GM23338 (cell line): ENCODE measurements at regions not wholly inside any gene's neighbourhood (a gene's known extent, or its start where the extent isn't known, plus 50 kb on each side); places are given as distances from the start of the nearest gene placed in this dataset.

Experiments
- ATAC-seq: fragments of 200-7000 bp; cut with Tn5 transposase; 3 replicates; pipeline ENCODE4 v1.9.1; 2020
- DNase-seq: peaks from one replicate; pipeline ENCODE4 v3.0.0-alpha.2; 2015; ENCODE audit warnings: low spot score
- H2AFZ ChIP-seq: fragments of 200-600 bp; sonication (generic); 2 replicates; pipeline ENCODE4 v1.8.0; 2016; ENCODE audit warnings: antibody characterized with exemption, mild to moderate bottlenecking, moderate library complexity
- H3F3A ChIP-seq: fragments of 200-600 bp; sonication (generic); replicated peaks from 2 replicates; pipeline ENCODE4 v1.8.0; 2017; ENCODE audit warnings: antibody characterized with exemption, mixed run types, low read depth
- H3K27ac ChIP-seq: fragments of 200-600 bp; sonication (generic); 2 replicates; pipeline ENCODE4 v1.6.1; 2016; ENCODE audit warnings: low read depth
- H3K27me3 ChIP-seq: fragments of 200-600 bp; sonication (generic); 2 replicates; pipeline ENCODE4 v1.8.0; 2016; ENCODE audit warnings: mild to moderate bottlenecking, mixed run types, moderate library complexity; ENCODE audit not compliant: insufficient read depth
- H3K36me3 ChIP-seq: fragments of 200-600 bp; sonication (generic); 2 replicates; pipeline ENCODE4 v1.8.0; 2016; ENCODE audit warnings: mild to moderate bottlenecking; ENCODE audit not compliant: insufficient read depth
- H3K4me1 ChIP-seq: fragments of 200-600 bp; sonication (generic); 2 replicates; pipeline ENCODE4 v1.8.0; 2016; ENCODE audit warnings: mild to moderate bottlenecking, moderate library complexity; ENCODE audit not compliant: insufficient read depth
- H3K4me2 ChIP-seq: fragments of 200-600 bp; sonication (generic); 2 replicates; pipeline ENCODE4 v1.7.1; 2017; ENCODE audit warnings: mixed run types
- H3K4me3 ChIP-seq: fragments of 200-600 bp; sonication (generic); 2 replicates; pipeline ENCODE4 v1.6.1; 2016; ENCODE audit warnings: mixed run types
- H3K79me2 ChIP-seq: fragments of 200-600 bp; sonication (generic); replicated peaks from 2 replicates; pipeline ENCODE4 v1.8.0; 2017; ENCODE audit warnings: mild to moderate bottlenecking; ENCODE audit not compliant: insufficient read depth
- H3K9me2 ChIP-seq: fragments of 200-600 bp; sonication (generic); 2 replicates; pipeline ENCODE4 v1.8.0; 2017; ENCODE audit not compliant: insufficient read depth
- H4K20me1 ChIP-seq: fragments of 200-600 bp; sonication (generic); replicated peaks from 2 replicates; pipeline ENCODE4 v1.8.0; 2017; ENCODE audit warnings: mild to moderate bottlenecking; ENCODE audit not compliant: insufficient read depth
- H3K27ac Mint-ChIP-seq: 2 replicates; pipeline ENCODE4 v1.8.0; 2020; ENCODE audit warnings: inconsistent platforms, mild to moderate bottlenecking, moderate library complexity, mixed read lengths
- H3K27me3 Mint-ChIP-seq: 3 replicates; pipeline ENCODE4 v1.8.0; 2022; ENCODE audit warnings: low read depth, mild to moderate bottlenecking, moderate library complexity, mixed read lengths, inconsistent platforms; ENCODE audit not compliant: insufficient read depth, poor library complexity
- H3K36me3 Mint-ChIP-seq: 3 replicates; pipeline ENCODE4 v1.8.0; 2021; ENCODE audit warnings: low read depth, mild to moderate bottlenecking, inconsistent platforms, moderate library complexity, mixed read lengths
- H3K4me1 Mint-ChIP-seq: 3 replicates; pipeline ENCODE4 v1.8.0; 2020; ENCODE audit warnings: mild to moderate bottlenecking, inconsistent platforms, mixed read lengths
- H3K4me3 Mint-ChIP-seq: 3 replicates; pipeline ENCODE4 v1.8.0; 2021; ENCODE audit warnings: moderate library complexity, mild to moderate bottlenecking, inconsistent platforms, mixed read lengths
- H3K9me3 Mint-ChIP-seq: 3 replicates; pipeline ENCODE4 v1.8.0; 2020; ENCODE audit warnings: moderate library complexity, mild to moderate bottlenecking, inconsistent platforms, mixed read lengths
- CREB1 ChIP-seq: fragments of 250-450 bp; sonication (Bioruptor Pico); IDR thresholded peaks from 2 replicates; pipeline ENCODE4 v1.5.0; 2020; ENCODE audit warnings: low read depth, mild to moderate bottlenecking, moderate library complexity
- CTCF ChIP-seq, 2 experiments: fragments of 200-600 bp in 1 of 2; sonication (generic) in 1 of 2; conservative IDR thresholded peaks; 2 replicates each; pipeline versions ENCODE4 v1.5.1 to v1.6.1; 2016 to 2017; ENCODE audit warnings: antibody characterized with exemption in 2 of 2, low read depth in 2 of 2, mild to moderate bottlenecking in 2 of 2, moderate library complexity in 1 of 2
- ETS1 ChIP-seq: IDR thresholded peaks from 2 replicates; pipeline ENCODE4 v1.6.1; 2016; ENCODE audit warnings: antibody characterized with exemption
- EZH2 ChIP-seq: fragments of 200-600 bp; sonication (generic); IDR thresholded peaks from one replicate; pipeline ENCODE4 v1.8.0; 2017; ENCODE audit warnings: antibody characterized with exemption, mild to moderate bottlenecking, low read depth; ENCODE audit not compliant: unreplicated experiment
- NANOG ChIP-seq: IDR thresholded peaks from 2 replicates; pipeline ENCODE4 v1.6.1; 2016; ENCODE audit warnings: antibody characterized with exemption, borderline replicate concordance
- POLR2AphosphoS5 ChIP-seq: IDR thresholded peaks from 2 replicates; pipeline ENCODE4 v1.6.1; 2016; ENCODE audit warnings: antibody characterized with exemption, low read depth
- REST ChIP-seq: IDR thresholded peaks from one replicate; pipeline ENCODE4 v1.6.1; 2018; ENCODE audit warnings: antibody characterized with exemption; ENCODE audit not compliant: unreplicated experiment
- STAT1 ChIP-seq: IDR thresholded peaks from one replicate; pipeline ENCODE4 v1.6.1; 2016; ENCODE audit warnings: antibody characterized with exemption; ENCODE audit not compliant: unreplicated experiment
- ZNF114 ChIP-seq: fragments of 250-450 bp; sonication (Bioruptor Pico); IDR thresholded peaks from 2 replicates; pipeline ENCODE4 v1.5.0; 2020; ENCODE audit warnings: mild to moderate bottlenecking, moderate library complexity
- ZNF331 ChIP-seq: fragments of 250-450 bp; sonication (Bioruptor Pico); IDR thresholded peaks from 2 replicates; pipeline ENCODE4 v1.5.0; 2020; ENCODE audit warnings: low read depth, mild to moderate bottlenecking, moderate library complexity
- ZNF462 ChIP-seq: fragments of 250-450 bp; sonication (Bioruptor Pico); IDR thresholded peaks from 2 replicates; pipeline ENCODE4 v1.5.0; 2020; ENCODE audit warnings: mild to moderate bottlenecking, moderate library complexity

- peaks cover 7% of the 10 kb centered on the region; the same call in 1 of the 2 replicates for H3K9me2 ChIP-seq
- H3K27ac ChIP-seq = no peak overlapping the region
- H3K4me1 Mint-ChIP-seq = peaks cover 13% of the 10 kb centered on the region
- no peak overlapping the region for H3K27ac Mint-ChIP-seq
- no peak for ATAC-seq
- no peaks in the 10 kb centered on the region for H3F3A ChIP-seq
- no peak overlapping the region for H3K4me3 Mint-ChIP-seq
- no peaks in the 10 kb centered on the region for H4K20me1 ChIP-seq
- H3K27me3 Mint-ChIP-seq = peaks cover 11% of the 10 kb centered on the region
- H3K4me1 ChIP-seq = peaks cover 3% of the 10 kb centered on the region; the same call in 1 of the 2 replicates
- no peak for DNase-seq
- no peaks in the 10 kb centered on the region for H3K9me3 Mint-ChIP-seq
- H2AFZ ChIP-seq = 0 out of 2 replicates have a peak overlapping the region, but pooled peaks have one; percentile 14
- no peaks in the 10 kb centered on the region for H3K36me3 Mint-ChIP-seq
- TF ChIP-seq STAT1 (no peak), EZH2 (no peak), ETS1 (no peak), ZNF114 (CRISPR knock-in tag) (no peak), ZNF462 (no peak), CREB1 (CRISPR knock-in tag) (no peak), REST (no peak), POLR2AphosphoS5 (no peak), ZNF331 (CRISPR knock-in tag) (no peak), CTCF (conservative IDR thresholded peaks at IDR 0.05; ENCODE audit: low read depth in 2 of 2) (no peak), NANOG (no peak)
- no peaks in the 10 kb centered on the region for H3K36me3 ChIP-seq
- no peaks in the 10 kb centered on the region for H3K27me3 ChIP-seq
- H3K79me2 ChIP-seq = no peaks in the 10 kb centered on the region
- no peak overlapping the region for H3K4me3 ChIP-seq
- H3K4me2 ChIP-seq = no peak overlapping the region
Observed at GRCh38 chr5:62083247-62083646, 222.8 kb upstream of the KIF2A start.
